B cell (primary cell): ENCODE measurements at regions not wholly inside any gene's neighbourhood (a gene's known extent, or its start where the extent isn't known, plus 50 kb on each side); places are given as distances from the start of the nearest gene placed in this dataset.

Experiments
- ATAC-seq: fragments of 200-7000 bp; cut with Tn5 transposase; one replicate; pipeline ENCODE4 v1.10.0; 2021; ENCODE audit warnings: low read depth, mild to moderate bottlenecking, moderate number of reproducible peaks, moderate library complexity
- CTCF ChIA-PET: fragments of 350-600 bp; sonication (Branson Sonifier 250); formaldehyde crosslinking; loops from one replicate; lab custom pipeline; 2021; ENCODE audit warnings: antibody characterized with exemption, inconsistent platforms; lab: Charles Lee
- POLR2A ChIA-PET: fragments of 350-600 bp; sonication (Branson Sonifier 250); formaldehyde crosslinking; loops from one replicate; lab custom pipeline; 2021; ENCODE audit warnings: antibody characterized with exemption; lab: Charles Lee
- DNase-seq: peaks from one replicate; pipeline ENCODE4 v3.0.0; 2013
- H2AFZ ChIP-seq: 2 replicates; pipeline ENCODE4 v1.6.1; 2012; ENCODE audit warnings: mild to moderate bottlenecking, low read depth, low read length; ENCODE audit not compliant: insufficient read depth, poor library complexity, severe bottlenecking
- H3K27ac ChIP-seq, 2 donors: 1 replicate in 1 of 2; 2 replicates in 1 of 2; pipeline ENCODE4 v1.5.1; 2012 to 2013; ENCODE audit warnings: low read length in 2 of 2, mild to moderate bottlenecking in 2 of 2, moderate library complexity in 1 of 2
- H3K27me3 ChIP-seq, 4 experiments: fragments of 200-600 bp in 1 of 4; sonication (generic) in 1 of 4; replicated peaks in 1 of 4; 1 replicate in 2 of 4; 2 replicates in 2 of 4; pipeline versions ENCODE4 v1.6.1 to v1.7.0; 2013 to 2016; ENCODE audit warnings: low read length in 3 of 4, mild to moderate bottlenecking in 2 of 4, mixed read lengths in 1 of 4, moderate library complexity in 1 of 4; ENCODE audit not compliant: insufficient read depth in 4 of 4, control insufficient read depth in 3 of 4; ENCODE audit errors: control extremely low read depth in 1 of 4
- H3K36me3 ChIP-seq, 2 experiments: replicated peaks in 1 of 2; 1 replicate in 1 of 2; 2 replicates in 1 of 2; pipeline versions ENCODE4 v1.6.1 to v1.7.1; 2013; ENCODE audit warnings: low read length in 1 of 2; ENCODE audit not compliant: insufficient read depth in 2 of 2, control insufficient read depth in 1 of 2; ENCODE audit errors: control extremely low read depth in 1 of 2, extremely low read depth in 1 of 2
- H3K4me1 ChIP-seq, 2 donors: fragments of 200-600 bp in 1 of 2; sonication (generic) in 1 of 2; 1 replicate in 1 of 2; 2 replicates in 1 of 2; pipeline versions ENCODE4 v1.5.1 to v1.6.1; 2013 to 2017; ENCODE audit warnings: low read length in 2 of 2; ENCODE audit not compliant: control insufficient read depth in 2 of 2, insufficient read depth in 2 of 2
- H3K4me2 ChIP-seq: replicated peaks from 2 replicates; pipeline ENCODE3; 2012; ENCODE audit warnings: mild to moderate bottlenecking, low read depth, low read length; ENCODE audit not compliant: poor library complexity, severe bottlenecking
- H3K4me3 ChIP-seq, 5 experiments: fragments of 200-600 bp in 1 of 5; sonication (generic) in 1 of 5; 1 replicate in 3 of 5; 2 replicates in 2 of 5; pipeline versions ENCODE4 v1.5.1 to v1.7.0; 2011 to 2016; ENCODE audit warnings: low read length in 4 of 5, mild to moderate bottlenecking in 4 of 5, low read depth in 2 of 5, control low read depth in 1 of 5, moderate library complexity in 1 of 5; ENCODE audit not compliant: insufficient read depth in 1 of 5; ENCODE audit errors: control extremely low read depth in 1 of 5, extremely low read depth in 1 of 5
- H3K79me2 ChIP-seq: fragments of 200-600 bp; sonication (generic); one replicate; pipeline ENCODE4 v1.6.0; 2016; ENCODE audit warnings: low read length; ENCODE audit not compliant: control insufficient read depth, insufficient read depth
- H3K9ac ChIP-seq: fragments of 200-600 bp; sonication (generic); 2 replicates; pipeline ENCODE4 v1.6.1; 2017; ENCODE audit warnings: mild to moderate bottlenecking, low read length, moderate library complexity
- H3K9me3 ChIP-seq, 3 donors: one replicate each; pipeline versions ENCODE4 v1.6.1 to v1.7.1; 2013; ENCODE audit warnings: low read length in 2 of 3; ENCODE audit not compliant: control insufficient read depth in 2 of 3, insufficient read depth in 1 of 3; ENCODE audit errors: control extremely low read depth in 1 of 3
- H4K20me1 ChIP-seq: 2 replicates; pipeline ENCODE4 v1.6.0; 2012; ENCODE audit warnings: mild to moderate bottlenecking, low read length; ENCODE audit not compliant: insufficient read depth, control insufficient read depth, poor library complexity, severe bottlenecking
- H3K27ac Mint-ChIP-seq: one replicate; pipeline ENCODE4 v1.8.0; 2021; ENCODE audit warnings: mixed read lengths
- H3K27me3 Mint-ChIP-seq: one replicate; pipeline ENCODE4 v1.8.0; 2021; ENCODE audit warnings: mixed read lengths
- H3K4me1 Mint-ChIP-seq: one replicate; pipeline ENCODE4 v1.8.0; 2021; ENCODE audit warnings: mixed read lengths
- H3K4me3 Mint-ChIP-seq: one replicate; pipeline ENCODE4 v1.8.0; 2021; ENCODE audit warnings: mixed read lengths
- H3K9me3 Mint-ChIP-seq: one replicate; pipeline ENCODE4 v1.8.0; 2022; ENCODE audit warnings: mixed read lengths; ENCODE audit not compliant: insufficient read depth
- CTCF ChIP-seq: fragments of 200-600 bp; IDR thresholded peaks from one replicate; pipeline ENCODE4 v1.8.0; 2022; ENCODE audit warnings: antibody characterized with exemption, mild to moderate bottlenecking
- EZH2 ChIP-seq: IDR thresholded peaks from 2 replicates; pipeline ENCODE4 v1.6.1; 2012; ENCODE audit warnings: borderline replicate concordance, low read depth, mild to moderate bottlenecking, moderate library complexity, low read length; ENCODE audit not compliant: insufficient read depth, poor library complexity, severe bottlenecking
- WGBS: methylation state at CpG from one replicate; pipeline ENCODE4 v1.1.5; 2013; ENCODE audit warnings: missing lambda C conversion rate; ENCODE audit not compliant: insufficient coverage; 5-methylcytosine and 5-hydroxymethylcytosine counted together
- intact Hi-C: fragments of 100-400 bp; cut with micrococcal nuclease; formaldehyde crosslinking; loops from one replicate; pipeline ENCODE4 v1.10.0; 2022

GRCh38 chr13:90645582-90645981 lies 701.9 kb upstream of the MIR17HG start:
- intact Hi-C loops: no loop called here
- H3K27me3 ChIP-seq: no peaks in the 10 kb centered on the region
- TF ChIP-seq CTCF: no peak
- no peak for TF ChIP-seq EZH2
- Mint-ChIP-seq H3K4me3 (no peak overlapping the region), H3K4me1 (no peaks in the 10 kb centered on the region), H3K9me3 (peaks cover 9% of the 10 kb centered on the region), H3K27ac (no peak overlapping the region), H3K27me3 (no peaks in the 10 kb centered on the region)
- ChIA-PET POLR2A (no interaction called here), CTCF (no interaction called here)
- H4K20me1 ChIP-seq: no peaks in the 10 kb centered on the region
- no peak overlapping the region for H3K4me2 ChIP-seq
- no peak overlapping the region for H3K9ac ChIP-seq
- no peak overlapping the region for H3K27ac ChIP-seq
- WGBS: no CpG with 5 or more reads among the region's 1 CpG
- H3K4me1 ChIP-seq: no peaks in the 10 kb centered on the region
- ATAC-seq: no peak
- no peaks in the 10 kb centered on the region for H3K79me2 ChIP-seq
- H2AFZ ChIP-seq: no peak overlapping the region
- no peaks in the 10 kb centered on the region for H3K36me3 ChIP-seq
- no peak overlapping the region for H3K4me3 ChIP-seq
- DNase-seq: no peak
- no peaks in the 10 kb centered on the region for H3K9me3 ChIP-seq

- H3K27me3 Mint-ChIP-seq: no peaks in the 10 kb centered on the region
- H3K27ac Mint-ChIP-seq: no peak overlapping the region
These were observed 699.0 kb upstream of the MIR17HG start for GRCh38 chr13:90648497-90648896.

More at GRCh38 chr13:90648497-90648896, 699.0 kb upstream of the MIR17HG start:
- Histone ChIP-seq H2AFZ (no peak overlapping the region), H3K9ac (no peak overlapping the region), H3K9me3 (peaks cover 0 to 7% (median 0%) of the 10 kb centered on the region in 3 donors), H3K79me2 (no peaks in the 10 kb centered on the region), H3K4me2 (no peak overlapping the region), H3K4me3 (no peak overlapping the region), H3K27me3 (no peaks in the 10 kb centered on the region), H3K4me1 (no peaks in the 10 kb centered on the region), H3K27ac (no peak overlapping the region), H4K20me1 (no peaks in the 10 kb centered on the region), H3K36me3 (no peaks in the 10 kb centered on the region)
- ATAC-seq (no peak), DNase-seq (no peak)
- CTCF ChIA-PET: no interaction called here
- POLR2A ChIA-PET: no interaction called here
- intact Hi-C loops: no loop called here
- Mint-ChIP-seq H3K9me3 (peaks cover 13% of the 10 kb centered on the region), H3K4me1 (no peaks in the 10 kb centered on the region), H3K4me3 (no peak overlapping the region)
- TF ChIP-seq CTCF: no peak
- no peak for TF ChIP-seq EZH2
